Endodermal cell (in vitro differentiated cells): ENCODE measurements at regions not wholly inside any gene's neighbourhood (a gene's known extent, or its start where the extent isn't known, plus 50 kb on each side); places are given as distances from the start of the nearest gene placed in this dataset.

Experiments used
- DNase-seq: peaks from one replicate; pipeline ENCODE4 v3.0.0-alpha.2; 2017
- H3K27ac ChIP-seq: 2 replicates; pipeline ENCODE4 v1.5.1; 2013; ENCODE audit warnings: mild to moderate bottlenecking, low read depth, low read length, moderate library complexity
- H3K27me3 ChIP-seq: 2 replicates; pipeline ENCODE4 v1.6.1; 2013; ENCODE audit warnings: mild to moderate bottlenecking, low read length, moderate library complexity; ENCODE audit not compliant: insufficient read depth, control insufficient read depth, poor library complexity, severe bottlenecking
- H3K36me3 ChIP-seq: 2 replicates; pipeline ENCODE4 v1.7.0; 2013; ENCODE audit warnings: mild to moderate bottlenecking, low read length, moderate library complexity; ENCODE audit not compliant: control insufficient read depth, insufficient read depth
- H3K4me1 ChIP-seq: one replicate; pipeline ENCODE4 v1.7.0; 2013; ENCODE audit warnings: low read length; ENCODE audit not compliant: control insufficient read depth, insufficient read depth
- H3K4me3 ChIP-seq: 2 replicates; pipeline ENCODE4 v1.5.1; 2013; ENCODE audit warnings: mild to moderate bottlenecking, low read length, moderate library complexity
- H3K9ac ChIP-seq: 2 replicates; pipeline ENCODE4 v1.6.1; 2013; ENCODE audit warnings: mild to moderate bottlenecking, low read length, moderate library complexity; ENCODE audit not compliant: poor library complexity, severe bottlenecking; ENCODE audit errors: extremely low read depth
- H3K9me3 ChIP-seq: 2 replicates; pipeline ENCODE4 v1.6.1; 2013; ENCODE audit warnings: mild to moderate bottlenecking, low read length, moderate library complexity; ENCODE audit not compliant: control insufficient read depth
- H3K27ac Mint-ChIP-seq: 2 replicates; pipeline ENCODE4 v1.8.0; 2020; ENCODE audit warnings: mixed read lengths
- H3K27me3 Mint-ChIP-seq: 2 replicates; pipeline ENCODE4 v1.8.0; 2021; ENCODE audit warnings: mild to moderate bottlenecking, mixed read lengths; ENCODE audit not compliant: insufficient read depth
- H3K36me3 Mint-ChIP-seq: 2 replicates; pipeline ENCODE4 v1.8.0; 2020; ENCODE audit warnings: low read depth, mixed read lengths
- H3K4me1 Mint-ChIP-seq: 2 replicates; pipeline ENCODE4 v1.8.0; 2020; ENCODE audit warnings: mixed read lengths
- H3K4me3 Mint-ChIP-seq: 2 replicates; pipeline ENCODE4 v1.8.0; 2020; ENCODE audit warnings: mild to moderate bottlenecking, moderate library complexity, mixed read lengths
- H3K9me3 Mint-ChIP-seq: 2 replicates; pipeline ENCODE4 v1.8.0; 2020; ENCODE audit warnings: mild to moderate bottlenecking, mixed read lengths
- WGBS, 2 experiments: methylation state at CpG; one replicate each; pipeline versions ENCODE4 v1.1.5 to v1.1.7; 2013; ENCODE audit warnings: missing lambda C conversion rate in 2 of 2, mixed read lengths in 1 of 2; ENCODE audit not compliant: insufficient coverage in 1 of 2, insufficient read length in 1 of 2; 5-methylcytosine and 5-hydroxymethylcytosine counted together
- TF ChIP-seq, protein P1 (sequence below): fragments of 200-600 bp; sonication (generic); conservative IDR thresholded peaks from 2 replicates; pipeline ENCODE4 v1.5.0; 2021; ENCODE audit warnings: antibody characterized with exemption, mild to moderate bottlenecking

GRCh38 chr13:33651766-33652165, 166.2 kb upstream of the RFC3 start:
- no peak overlapping the region for H3K9ac ChIP-seq

GRCh38 chr13:33657274-33657673, 160.7 kb upstream of the RFC3 start:
- H3K27me3 ChIP-seq: no peaks in the 10 kb centered on the region
- no peak overlapping the region for H3K27ac ChIP-seq
- no peak overlapping the region for H3K4me3 ChIP-seq
- Mint-ChIP-seq H3K9me3 (peaks cover 5% of the 10 kb centered on the region), H3K4me1 (no peaks in the 10 kb centered on the region), H3K36me3 (no peaks in the 10 kb centered on the region), H3K4me3 (no peak overlapping the region), H3K27me3 (no peaks in the 10 kb centered on the region), H3K27ac (no peak overlapping the region)
- H3K9ac ChIP-seq: no peak overlapping the region
- no peaks in the 10 kb centered on the region for H3K36me3 ChIP-seq
- WGBS, 2 experiments: 86 to 93% methylated on average over 2 of the region's 3 CpGs
- peaks cover 5% of the 10 kb centered on the region for H3K9me3 ChIP-seq
- no peaks in the 10 kb centered on the region for H3K4me1 ChIP-seq
- no peak for DNase-seq
- TF ChIP-seq, protein P1, sequence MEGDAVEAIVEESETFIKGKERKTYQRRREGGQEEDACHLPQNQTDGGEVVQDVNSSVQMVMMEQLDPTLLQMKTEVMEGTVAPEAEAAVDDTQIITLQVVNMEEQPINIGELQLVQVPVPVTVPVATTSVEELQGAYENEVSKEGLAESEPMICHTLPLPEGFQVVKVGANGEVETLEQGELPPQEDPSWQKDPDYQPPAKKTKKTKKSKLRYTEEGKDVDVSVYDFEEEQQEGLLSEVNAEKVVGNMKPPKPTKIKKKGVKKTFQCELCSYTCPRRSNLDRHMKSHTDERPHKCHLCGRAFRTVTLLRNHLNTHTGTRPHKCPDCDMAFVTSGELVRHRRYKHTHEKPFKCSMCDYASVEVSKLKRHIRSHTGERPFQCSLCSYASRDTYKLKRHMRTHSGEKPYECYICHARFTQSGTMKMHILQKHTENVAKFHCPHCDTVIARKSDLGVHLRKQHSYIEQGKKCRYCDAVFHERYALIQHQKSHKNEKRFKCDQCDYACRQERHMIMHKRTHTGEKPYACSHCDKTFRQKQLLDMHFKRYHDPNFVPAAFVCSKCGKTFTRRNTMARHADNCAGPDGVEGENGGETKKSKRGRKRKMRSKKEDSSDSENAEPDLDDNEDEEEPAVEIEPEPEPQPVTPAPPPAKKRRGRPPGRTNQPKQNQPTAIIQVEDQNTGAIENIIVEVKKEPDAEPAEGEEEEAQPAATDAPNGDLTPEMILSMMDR: no peak

More at GRCh38 chr13:33651766-33652165, 166.2 kb upstream of the RFC3 start:
- Mint-ChIP-seq H3K27me3 (no peaks in the 10 kb centered on the region), H3K4me3 (no peak overlapping the region), H3K36me3 (no peaks in the 10 kb centered on the region), H3K9me3 (peaks cover 4% of the 10 kb centered on the region), H3K27ac (no peak overlapping the region), H3K4me1 (peaks cover 16% of the 10 kb centered on the region)
- Histone ChIP-seq H3K27ac (no peak overlapping the region), H3K9me3 (peaks cover 6% of the 10 kb centered on the region), H3K27me3 (no peaks in the 10 kb centered on the region), H3K4me3 (peak overlapping the region; percentile 22), H3K36me3 (no peaks in the 10 kb centered on the region), H3K4me1 (peaks cover 3% of the 10 kb centered on the region)
- TF ChIP-seq, protein P1: no peak
- DNase-seq: no peak
- WGBS, 2 experiments: 60 to 81% methylated on average over 1 to 3 of the region's 3 CpGs

- H3K4me3 ChIP-seq: no peak overlapping the region
- DNase-seq: no peak
- no peaks in the 10 kb centered on the region for H3K36me3 Mint-ChIP-seq
- no peaks in the 10 kb centered on the region for H3K4me1 Mint-ChIP-seq
- no peaks in the 10 kb centered on the region for H3K27me3 Mint-ChIP-seq
- H3K9me3 Mint-ChIP-seq: peaks cover 9% of the 10 kb centered on the region
- no peak overlapping the region for H3K4me3 Mint-ChIP-seq
- H3K27ac Mint-ChIP-seq: no peak overlapping the region
- no peaks in the 10 kb centered on the region for H3K36me3 ChIP-seq
- peaks cover 4% of the 10 kb centered on the region for H3K9me3 ChIP-seq
- no peaks in the 10 kb centered on the region for H3K27me3 ChIP-seq
- H3K4me1 ChIP-seq: no peaks in the 10 kb centered on the region
- H3K9ac ChIP-seq: no peak overlapping the region
- TF ChIP-seq, protein P1: no peak
- no peak overlapping the region for H3K27ac ChIP-seq
- WGBS, 2 experiments: 73 to 100% methylated on average over 1 to 4 of the region's 4 CpGs
These were observed 158.5 kb upstream of the RFC3 start for GRCh38 chr13:33659466-33659865.
